GM12878 (cell line): ENCODE measurements at regions not wholly inside any gene's neighbourhood (a gene's known extent, or its start where the extent isn't known, plus 50 kb on each side); places are given as distances from the start of the nearest gene placed in this dataset.

Experiments
- ATAC-seq: fragments of 200-7000 bp; cut with Tn5 transposase; 3 replicates; pipeline ENCODE4 v1.9.1; 2020; ENCODE audit warnings: mild to moderate bottlenecking, moderate library complexity
- BruUV-seq: library from RNA; stranded (reverse); fragments of 400-500 nt; replicated peaks from 2 replicates; lab custom pipeline; 2021; lab: Mats Ljungman, UMichigan
- CTCF ChIA-PET: fragments of 300-600 bp; sonication (Branson Sonifier 250); formaldehyde crosslinking; extraction: SDS; loops from one replicate; lab custom pipeline; 2021; ENCODE audit warnings: inconsistent platforms; lab: Yijun Ruan, JAX
- POLR2A ChIA-PET: fragments of 350-600 bp; formaldehyde crosslinking; extraction: SDS; loops from one replicate; lab custom pipeline; 2021; ENCODE audit warnings: inconsistent platforms; lab: Charles Lee
- RAD21 ChIA-PET: fragments of 300-600 bp; sonication (Branson Sonifier 250); formaldehyde crosslinking; loops from one replicate; lab custom pipeline; 2023; ENCODE audit warnings: antibody characterized with exemption; ENCODE audit not compliant: unreplicated experiment; lab: Charles Lee
- SMC1A ChIA-PET: fragments of 300-600 bp; sonication (Branson Sonifier 250); formaldehyde crosslinking; loops from one replicate; lab custom pipeline; 2023; ENCODE audit not compliant: unreplicated experiment, uncharacterized antibody; lab: Charles Lee
- DNase-seq: peaks from one replicate; pipeline ENCODE4 v3.0.0-alpha.2; 2011; ENCODE audit warnings: low read depth, low spot score
- FAIRE-seq: peaks from 3 replicates; lab custom pipeline; 2011; peaks lifted over from hg19 to GRCh38; lab: Jason Lieb, UNC
- H2AFZ ChIP-seq: 2 replicates; pipeline ENCODE4 v1.6.0; 2011; ENCODE audit warnings: low read depth, low read length, control low read depth; ENCODE audit not compliant: control insufficient read depth
- H3K27ac ChIP-seq: 2 replicates; pipeline ENCODE4 v1.5.1; 2011; ENCODE audit warnings: control low read depth; ENCODE audit not compliant: control insufficient read depth, insufficient read depth
- H3K27me3 ChIP-seq, 2 experiments: replicated peaks in 1 of 2; 2 replicates each; pipeline versions ENCODE4 v1.6.0 to v1.6.1; 2011; ENCODE audit warnings: low read length in 1 of 2; ENCODE audit not compliant: control insufficient read depth in 2 of 2, insufficient read depth in 2 of 2
- H3K36me3 ChIP-seq, 2 experiments: 2 replicates each; pipeline ENCODE4 v1.5.1; 2011; ENCODE audit warnings: low read length in 1 of 2; ENCODE audit not compliant: control insufficient read depth in 2 of 2, insufficient read depth in 2 of 2
- H3K4me1 ChIP-seq: 2 replicates; pipeline ENCODE4 v1.6.1; 2011; ENCODE audit warnings: mild to moderate bottlenecking, low read length, moderate library complexity, mixed read lengths; ENCODE audit not compliant: control insufficient read depth, insufficient read depth
- H3K4me2 ChIP-seq: 2 replicates; pipeline ENCODE4 v1.6.0; 2011; ENCODE audit warnings: control low read depth; ENCODE audit not compliant: control insufficient read depth, insufficient read depth
- H3K4me3 ChIP-seq: fragments of 200-600 bp; sonication (generic); 2 replicates; pipeline ENCODE4 v1.5.1; 2016
- H3K79me2 ChIP-seq: 2 replicates; pipeline ENCODE4 v1.6.0; 2011; ENCODE audit warnings: low read length; ENCODE audit not compliant: control insufficient read depth, insufficient read depth
- H3K9ac ChIP-seq: 2 replicates; pipeline ENCODE4 v1.8.0; 2011; ENCODE audit warnings: low read length, control low read depth, mixed read lengths; ENCODE audit not compliant: control insufficient read depth, insufficient read depth
- H3K9me3 ChIP-seq: replicated peaks from 3 replicates; pipeline ENCODE4 v1.5.1; 2011; ENCODE audit warnings: mild to moderate bottlenecking, low read length; ENCODE audit not compliant: control insufficient read depth, insufficient read depth
- H4K20me1 ChIP-seq: 2 replicates; pipeline ENCODE4 v1.6.0; 2011; ENCODE audit not compliant: control insufficient read depth, insufficient read depth
- CBX5 ChIP-seq: sonication (generic); IDR thresholded peaks from 2 replicates; pipeline ENCODE4 v1.6.1; 2016; ENCODE audit warnings: low read depth, moderate library complexity, mild to moderate bottlenecking, inconsistent platforms
- CUX1 ChIP-seq: IDR thresholded peaks from 2 replicates; pipeline ENCODE4 v1.6.1; 2012; ENCODE audit warnings: improper control_type of control experiment, low read depth, low read length; ENCODE audit not compliant: insufficient replicate concordance
- EZH2 ChIP-seq: IDR thresholded peaks from 2 replicates; pipeline ENCODE4 v1.6.1; 2012; ENCODE audit warnings: low read depth, mild to moderate bottlenecking, control low read depth, inconsistent platforms, low read length, borderline replicate concordance; ENCODE audit not compliant: control insufficient read depth
- GATAD2B ChIP-seq: fragments of 450-650 bp; conservative IDR thresholded peaks from 2 replicates; pipeline ENCODE4 v1.6.1; 2017; ENCODE audit warnings: low read depth, mild to moderate bottlenecking, moderate library complexity
- HDAC2 ChIP-seq: fragments of 200-600 bp; sonication (generic); IDR thresholded peaks from 2 replicates; pipeline ENCODE4 v1.6.1; 2017
- MYB ChIP-seq: fragments of 150-350 bp; IDR thresholded peaks from 2 replicates; pipeline ENCODE4 v1.6.1; 2014; ENCODE audit warnings: mild to moderate bottlenecking, low read depth, low read length, borderline replicate concordance
- NRF1 ChIP-seq: conservative IDR thresholded peaks from 2 replicates; pipeline ENCODE4 v1.6.1; 2011; ENCODE audit warnings: mild to moderate bottlenecking, low read depth, low read length, improper control_type of control experiment
- POLR2AphosphoS5 ChIP-seq: IDR thresholded peaks from 2 replicates; pipeline ENCODE4 v1.6.1; 2011; ENCODE audit warnings: mild to moderate bottlenecking, low read length, inconsistent platforms
- RUNX3 ChIP-seq: IDR thresholded peaks from 2 replicates; pipeline ENCODE4 v1.6.1; 2012; ENCODE audit warnings: low read length, inconsistent platforms
- SMARCA5 ChIP-seq: fragments of 450-650 bp; IDR thresholded peaks from 2 replicates; pipeline ENCODE4 v1.6.1; 2017; ENCODE audit warnings: mild to moderate bottlenecking
- SPI1 ChIP-seq: IDR thresholded peaks from 2 replicates; pipeline ENCODE4 v1.6.1; 2011; ENCODE audit warnings: low read depth, mild to moderate bottlenecking, low read length, moderate library complexity, borderline replicate concordance; ENCODE audit not compliant: insufficient read depth
- SREBF1 ChIP-seq: IDR thresholded peaks from 2 replicates; pipeline ENCODE4 v1.6.1; 2012; ENCODE audit warnings: mild to moderate bottlenecking, low read length
- SREBF2 ChIP-seq: IDR thresholded peaks from 2 replicates; pipeline ENCODE4 v1.6.1; 2012; ENCODE audit warnings: mild to moderate bottlenecking, low read length
- TCF7 ChIP-seq: IDR thresholded peaks from 2 replicates; pipeline ENCODE4 v1.6.1; 2014; ENCODE audit warnings: antibody characterized with exemption, borderline replicate concordance
- ZNF217 ChIP-seq: fragments of 450-650 bp; IDR thresholded peaks from 2 replicates; pipeline ENCODE4 v1.6.1; 2017; ENCODE audit warnings: antibody characterized with exemption, mild to moderate bottlenecking
- ZNF24 ChIP-seq: fragments of 450-650 bp; IDR thresholded peaks from 2 replicates; pipeline ENCODE4 v1.6.1; 2017; ENCODE audit warnings: antibody characterized with exemption, mild to moderate bottlenecking
- WGBS: methylation state at CpG from one replicate; pipeline ENCODE4 v1.1.6; 2016; ENCODE audit warnings: low lambda C conversion rate; ENCODE audit not compliant: insufficient replicate concordance, insufficient coverage; ENCODE audit errors: missing lambda C conversion rate; 5-methylcytosine and 5-hydroxymethylcytosine counted together
- in situ Hi-C: fragments of 300-500 bp; cut with MboI; formaldehyde crosslinking; loops from 9 replicates; pipeline ENCODE4 v1.14.3; 2018; ENCODE audit warnings: mixed read lengths
- intact Hi-C: fragments of 100-400 bp; cut with micrococcal nuclease; formaldehyde crosslinking; loops from one replicate; pipeline ENCODE4 v1.14.2; 2022; ENCODE audit not compliant: unreplicated experiment
- TF ChIP-seq, protein P1 (sequence below): fragments of 450-650 bp; IDR thresholded peaks from 2 replicates; pipeline ENCODE4 v1.6.1; 2016; ENCODE audit warnings: mild to moderate bottlenecking, moderate library complexity, borderline replicate concordance

DNA sequence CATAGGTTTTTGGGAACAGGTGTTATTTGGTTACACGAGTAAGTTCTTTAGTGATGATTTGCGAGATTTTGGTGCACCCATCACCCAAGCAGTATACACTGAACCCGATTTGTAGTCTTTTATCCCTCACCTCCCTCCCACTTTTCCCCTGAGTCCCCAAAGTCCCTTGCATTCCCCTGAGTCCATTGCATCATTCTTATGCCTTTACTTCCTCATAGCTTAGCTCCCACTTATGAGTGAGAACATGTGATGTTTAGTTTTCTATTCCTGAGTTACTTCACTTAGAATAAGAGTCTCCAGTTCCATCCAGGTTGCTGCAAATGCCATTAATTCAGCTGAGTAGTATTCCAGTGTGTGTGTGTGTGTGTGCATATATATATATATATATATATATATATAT lies 97.2 kb upstream of the EDNRB start (continued):
- TF ChIP-seq GATAD2B: no peak
- no peak for TF ChIP-seq CUX1
- TF ChIP-seq ZNF217: no peak
- TF ChIP-seq RUNX3: no peak

GRCh38 chr13:78012046-78012445 lies 93.4 kb upstream of the EDNRB start:
- intact Hi-C loops: no loop called here
- H3K27me3 ChIP-seq: no peaks in the 10 kb centered on the region
- no peak for DNase-seq
- TF ChIP-seq HDAC2 (no peak), TCF7 (no peak), MYB (no peak), POLR2AphosphoS5 (no peak), SMARCA5 (no peak), NRF1 (no peak), ZNF24 (no peak), EZH2 (no peak), SREBF1 (no peak), CBX5 (no peak), SPI1 (no peak), SREBF2 (no peak)
- TF ChIP-seq, protein P1, sequence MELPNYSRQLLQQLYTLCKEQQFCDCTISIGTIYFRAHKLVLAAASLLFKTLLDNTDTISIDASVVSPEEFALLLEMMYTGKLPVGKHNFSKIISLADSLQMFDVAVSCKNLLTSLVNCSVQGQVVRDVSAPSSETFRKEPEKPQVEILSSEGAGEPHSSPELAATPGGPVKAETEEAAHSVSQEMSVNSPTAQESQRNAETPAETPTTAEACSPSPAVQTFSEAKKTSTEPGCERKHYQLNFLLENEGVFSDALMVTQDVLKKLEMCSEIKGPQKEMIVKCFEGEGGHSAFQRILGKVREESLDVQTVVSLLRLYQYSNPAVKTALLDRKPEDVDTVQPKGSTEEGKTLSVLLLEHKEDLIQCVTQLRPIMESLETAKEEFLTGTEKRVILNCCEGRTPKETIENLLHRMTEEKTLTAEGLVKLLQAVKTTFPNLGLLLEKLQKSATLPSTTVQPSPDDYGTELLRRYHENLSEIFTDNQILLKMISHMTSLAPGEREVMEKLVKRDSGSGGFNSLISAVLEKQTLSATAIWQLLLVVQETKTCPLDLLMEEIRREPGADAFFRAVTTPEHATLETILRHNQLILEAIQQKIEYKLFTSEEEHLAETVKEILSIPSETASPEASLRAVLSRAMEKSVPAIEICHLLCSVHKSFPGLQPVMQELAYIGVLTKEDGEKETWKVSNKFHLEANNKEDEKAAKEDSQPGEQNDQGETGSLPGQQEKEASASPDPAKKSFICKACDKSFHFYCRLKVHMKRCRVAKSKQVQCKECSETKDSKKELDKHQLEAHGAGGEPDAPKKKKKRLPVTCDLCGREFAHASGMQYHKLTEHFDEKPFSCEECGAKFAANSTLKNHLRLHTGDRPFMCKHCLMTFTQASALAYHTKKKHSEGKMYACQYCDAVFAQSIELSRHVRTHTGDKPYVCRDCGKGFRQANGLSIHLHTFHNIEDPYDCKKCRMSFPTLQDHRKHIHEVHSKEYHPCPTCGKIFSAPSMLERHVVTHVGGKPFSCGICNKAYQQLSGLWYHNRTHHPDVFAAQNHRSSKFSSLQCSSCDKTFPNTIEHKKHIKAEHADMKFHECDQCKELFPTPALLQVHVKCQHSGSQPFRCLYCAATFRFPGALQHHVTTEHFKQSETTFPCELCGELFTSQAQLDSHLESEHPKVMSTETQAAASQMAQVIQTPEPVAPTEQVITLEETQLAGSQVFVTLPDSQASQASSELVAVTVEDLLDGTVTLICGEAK: no peak

More at GRCh38 chr13:78012046-78012445, 93.4 kb upstream of the EDNRB start:
- ChIA-PET SMC1A (interaction anchor here (0.5 to 1.9 kb wide), 4 partner anchors 8 to 1504 kb away, joined by 3 to 4 read pairs (median 3); no protein-coding TSS in a partner anchor), POLR2A (no interaction called here), RAD21 (no interaction called here), CTCF (interaction anchor here (0.8 to 1.4 kb wide), 3 partner anchors 80 to 231 kb away, joined by 3 to 6 read pairs (median 3); no protein-coding TSS in a partner anchor)
- in situ Hi-C loops: no loop called here
- H4K20me1 ChIP-seq: no peaks in the 10 kb centered on the region
- no peaks in the 10 kb centered on the region for H3K9me3 ChIP-seq
- no peak overlapping the region for H3K9ac ChIP-seq
- ATAC-seq (no peak), FAIRE-seq (no peak)
- no peaks in the 10 kb centered on the region for H3K36me3 ChIP-seq
- H3K4me3 ChIP-seq: no peak overlapping the region
- no peak overlapping the region for H3K4me2 ChIP-seq
- H2AFZ ChIP-seq: no peak overlapping the region
- WGBS: 17% methylated on average over 2 of the region's 2 CpGs
- no TSS peak for BruUV-seq
- H3K79me2 ChIP-seq: no peaks in the 10 kb centered on the region
- no peak overlapping the region for H3K27ac ChIP-seq
- H3K4me1 ChIP-seq: no peaks in the 10 kb centered on the region
